ENCODE measurements at regions not wholly inside any gene's neighbourhood (a gene's known extent, or its start where the extent isn't known, plus 50 kb on each side); places are given as distances from the start of the nearest gene placed in this dataset.

DNA sequence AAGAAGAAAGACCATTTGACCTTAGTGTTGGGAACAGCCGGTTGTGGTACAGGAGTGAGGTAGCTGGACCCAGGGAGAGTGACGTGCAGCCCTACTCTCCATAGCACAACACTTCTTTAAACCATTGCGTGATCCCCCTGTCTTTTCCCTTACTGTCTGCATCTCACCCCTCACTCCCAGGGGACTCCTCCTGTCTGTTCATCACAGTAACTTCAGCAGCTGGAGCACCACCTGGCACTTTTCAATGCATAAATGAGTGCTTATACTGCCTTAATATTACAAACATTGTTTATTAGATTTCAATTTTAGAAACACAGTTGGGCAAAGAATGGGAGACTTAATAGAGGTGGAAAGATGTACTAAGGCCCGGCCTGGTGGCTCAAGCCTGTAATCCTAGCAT, 285.5 kb downstream of the UQCRFS1 start:
- no peak for DNase-seq

DNA sequence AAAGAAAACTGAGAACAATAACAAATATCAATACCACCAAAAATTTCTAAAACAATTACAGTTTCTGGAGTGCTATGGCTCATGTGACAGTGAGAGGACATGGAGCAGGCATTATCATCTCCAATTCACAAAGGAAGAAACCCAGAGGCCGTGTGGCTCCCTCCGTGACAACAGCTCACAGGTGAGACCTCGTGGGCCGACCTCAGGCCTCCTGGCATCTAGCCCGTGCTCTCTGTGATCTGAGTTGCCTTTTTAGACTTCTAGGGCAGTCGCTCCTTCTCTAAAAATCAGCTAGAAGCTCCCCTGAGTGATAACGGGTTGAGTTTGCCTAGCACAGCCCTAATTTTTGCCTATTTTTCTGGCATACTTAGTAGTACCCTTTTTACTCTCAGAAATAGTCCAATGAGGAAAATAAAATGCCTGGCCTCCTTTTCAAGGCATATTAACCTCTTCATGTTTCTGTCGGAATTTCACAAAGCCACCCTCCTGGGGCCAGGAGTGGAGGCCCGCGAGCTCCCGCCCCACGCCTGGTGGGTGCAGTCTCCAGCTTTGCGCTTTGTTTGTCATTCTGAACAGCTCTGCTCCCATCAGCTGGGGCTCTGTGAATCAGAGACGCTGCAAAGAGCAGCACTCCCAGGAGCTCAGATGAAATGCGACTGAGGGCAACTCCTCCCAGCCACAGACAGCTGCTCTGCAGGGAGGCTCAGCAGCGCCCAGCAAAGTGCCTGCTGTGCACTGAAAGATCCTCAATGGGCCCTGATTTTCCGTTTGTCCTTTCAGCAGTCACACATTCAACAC, 292.5 kb downstream of the UQCRFS1 start:
- no peak for DNase-seq

DNA sequence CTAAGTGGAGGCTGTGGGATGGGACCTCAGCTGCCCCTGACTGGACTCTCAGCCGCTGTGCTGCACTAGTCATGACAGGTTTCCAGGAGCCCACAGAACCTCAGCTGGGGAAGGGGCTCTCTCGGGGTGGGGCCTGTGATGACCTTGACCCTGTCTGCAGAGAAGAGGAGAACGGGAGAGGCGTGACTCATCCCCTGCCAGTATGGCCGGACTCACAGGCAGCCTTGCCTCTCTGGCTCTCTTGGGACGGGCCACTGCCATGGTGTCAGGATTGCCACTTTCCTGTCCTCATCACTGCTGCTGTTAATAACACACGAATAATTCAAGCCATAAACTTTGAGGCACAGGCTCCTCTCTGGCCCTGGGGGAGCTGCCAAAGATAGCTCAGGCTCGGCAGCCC, 295.3 kb downstream of the UQCRFS1 start:
- no peak for DNase-seq

DNA sequence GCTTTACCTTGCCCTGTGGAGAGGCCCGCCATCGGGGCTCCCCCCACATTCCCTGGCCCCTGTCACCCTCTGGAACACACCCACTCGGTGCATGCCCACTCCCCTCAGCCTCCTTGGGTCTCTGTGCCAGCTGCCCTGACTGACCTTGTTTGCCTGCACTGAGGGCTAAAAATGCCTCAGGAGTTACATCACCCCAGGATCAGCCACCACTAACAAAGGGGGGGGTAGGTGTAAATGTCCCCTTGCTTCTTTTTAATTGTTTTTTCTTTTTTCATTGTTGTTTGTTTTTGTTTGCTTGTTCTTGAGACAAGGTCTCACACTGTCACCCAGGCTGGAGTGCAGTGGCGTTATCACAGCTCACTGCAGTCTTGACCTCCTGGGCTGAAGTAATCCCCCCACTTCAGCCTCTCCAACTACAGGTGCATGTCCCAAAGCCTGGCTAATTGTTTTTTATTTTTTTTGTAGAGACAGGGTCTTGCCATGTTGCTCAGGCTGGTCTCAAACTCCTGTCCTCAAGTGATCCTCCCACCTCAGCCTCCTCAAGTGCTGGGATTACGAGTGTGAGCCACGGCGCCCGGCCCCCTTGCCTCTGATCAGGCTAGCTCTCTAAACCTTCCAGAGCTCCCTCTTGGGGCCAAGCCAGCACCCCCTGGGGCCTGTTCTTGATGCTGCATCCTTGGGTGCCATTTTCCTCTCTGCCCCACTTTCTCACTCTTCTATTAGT, 297.1 kb downstream of the UQCRFS1 start:
- no peak for DNase-seq

DNA sequence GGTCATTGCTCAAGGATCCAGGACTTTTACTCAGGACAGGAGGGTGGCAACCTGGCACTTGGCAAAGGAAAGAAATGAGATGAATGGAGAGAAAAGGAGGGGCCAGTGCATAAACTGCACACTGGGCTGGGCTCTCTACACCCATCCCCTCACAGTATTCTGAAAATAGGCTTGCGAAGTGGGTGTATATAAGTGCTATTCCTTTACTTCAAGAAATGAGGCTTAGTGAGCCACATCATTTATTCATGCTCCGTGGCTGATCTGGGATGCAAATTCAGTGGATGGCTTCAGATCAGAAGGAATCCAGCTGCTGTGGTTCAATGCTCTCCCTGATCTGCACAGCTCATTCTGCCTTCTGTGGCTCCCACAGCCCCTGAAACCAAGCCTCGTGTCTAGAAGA, 297.7 kb downstream of the UQCRFS1 start:
- no peak for DNase-seq

DNA sequence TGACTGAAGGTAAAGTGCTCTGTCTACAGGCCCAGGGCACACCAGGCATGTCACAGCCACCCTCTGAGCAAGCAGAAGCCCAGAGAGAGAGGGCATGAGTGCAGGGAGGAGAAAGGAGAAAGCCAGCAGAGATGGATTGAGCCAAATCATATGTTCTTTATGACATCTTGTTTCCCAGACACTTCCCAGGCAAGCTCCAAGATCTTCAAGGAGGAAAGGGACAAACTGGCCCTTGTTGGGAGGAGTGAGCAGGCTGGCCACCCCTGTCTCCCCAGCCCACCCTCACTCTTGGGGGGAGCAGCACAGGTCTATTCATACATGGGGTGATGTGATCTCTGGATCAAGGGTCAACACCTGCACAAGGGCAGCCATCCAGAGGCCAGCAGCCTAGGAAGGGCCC, 298.8 kb downstream of the UQCRFS1 start:
- no peak for DNase-seq

DNA sequence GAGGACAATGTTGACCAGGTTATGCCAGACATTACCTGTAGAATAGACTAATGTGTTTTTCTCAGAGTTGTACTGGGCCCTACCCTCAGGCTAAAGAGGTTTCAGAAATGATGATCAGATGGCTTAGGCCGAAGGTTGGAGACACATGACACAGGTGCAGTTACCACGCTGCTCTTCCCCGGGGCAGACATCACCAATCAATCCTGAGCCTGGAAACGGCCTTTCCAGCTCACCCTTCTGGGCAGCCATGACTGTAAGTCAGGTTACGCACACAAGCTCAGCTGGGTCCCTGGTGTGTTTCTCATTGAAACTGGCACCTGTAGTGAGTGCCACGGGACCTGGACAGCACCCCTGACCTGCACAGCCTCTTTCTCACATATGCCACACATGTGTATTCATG, 299.3 kb downstream of the UQCRFS1 start:
- no peak for DNase-seq

DNA sequence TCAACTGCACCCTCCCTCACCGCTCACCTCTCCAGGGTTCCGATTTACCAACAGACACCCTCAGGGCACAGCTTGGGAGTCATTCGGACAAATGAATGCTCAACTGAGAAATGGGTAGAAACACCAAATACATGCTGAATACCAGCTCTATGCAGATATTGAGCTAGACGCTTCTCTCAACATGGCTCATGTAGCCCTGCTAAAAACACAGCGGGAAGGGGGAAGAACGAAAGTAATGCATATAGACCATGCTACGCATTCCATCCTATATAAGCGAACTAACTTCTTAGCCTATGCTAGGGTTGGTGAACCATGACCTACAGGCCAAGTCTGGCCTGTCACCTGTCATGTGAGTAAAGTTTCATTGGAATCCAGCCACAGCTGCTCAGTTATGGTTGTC, 304.0 kb downstream of the UQCRFS1 start:
- DNase-seq = no peak

DNA sequence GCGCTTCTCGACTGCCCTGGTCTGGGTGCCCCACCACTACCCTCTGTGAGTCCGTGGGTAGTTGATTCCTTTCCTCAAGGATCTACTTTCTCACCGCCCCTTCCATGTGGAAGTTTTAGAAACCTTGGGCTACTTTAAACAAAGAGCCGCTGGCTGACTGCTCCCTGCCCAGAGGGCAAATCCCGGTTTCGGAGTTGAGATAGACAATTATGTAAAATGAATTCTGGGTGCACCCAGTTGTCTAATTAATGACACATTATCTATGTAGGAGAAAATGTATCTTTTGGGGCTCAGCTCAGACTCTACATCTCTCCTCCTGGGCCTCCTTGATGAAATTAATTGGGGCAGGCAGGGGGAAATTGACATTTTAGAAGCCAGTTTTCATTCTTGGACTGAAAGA, 305.4 kb downstream of the UQCRFS1 start:
- no peak for DNase-seq

DNA sequence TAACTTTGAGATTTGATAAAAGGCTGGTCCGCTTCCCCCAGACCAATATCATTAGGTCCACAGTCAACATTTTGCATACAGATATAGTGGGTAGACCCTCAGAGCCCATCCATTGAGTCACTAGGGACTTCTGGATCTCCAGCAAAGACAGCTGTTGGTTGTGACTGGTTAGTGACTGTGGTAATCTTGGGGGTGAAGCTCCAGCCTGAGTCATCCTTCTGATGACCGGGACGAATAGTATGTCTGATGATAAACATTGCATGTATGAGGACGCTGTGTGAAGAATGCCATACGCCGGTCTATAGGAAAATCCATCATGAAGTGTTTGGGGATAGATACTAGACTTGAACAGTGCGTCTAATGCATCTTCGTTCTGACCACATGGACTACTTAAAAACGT, 307.0 kb downstream of the UQCRFS1 start:
- DNase-seq = no peak

DNA sequence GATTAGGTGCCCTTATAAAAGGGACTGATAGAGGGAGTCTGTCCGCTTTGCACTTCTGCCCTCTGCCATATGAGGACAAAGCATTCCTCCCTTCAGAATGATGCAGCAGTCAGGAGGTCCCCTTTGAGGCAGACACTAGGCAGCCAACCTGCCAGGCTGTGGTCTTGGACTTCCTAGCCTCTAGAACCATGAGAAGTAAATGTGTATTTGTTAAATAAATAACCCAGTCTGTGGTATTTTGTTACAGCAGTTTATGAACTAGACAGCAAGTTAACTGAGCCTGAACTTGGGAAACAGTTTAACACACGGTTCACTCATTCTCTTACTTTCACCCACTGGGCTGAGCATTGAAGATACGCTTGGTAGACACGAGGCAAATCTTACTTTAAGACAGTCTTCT, 313.2 kb downstream of the UQCRFS1 start:
- DNase-seq = no peak

DNA sequence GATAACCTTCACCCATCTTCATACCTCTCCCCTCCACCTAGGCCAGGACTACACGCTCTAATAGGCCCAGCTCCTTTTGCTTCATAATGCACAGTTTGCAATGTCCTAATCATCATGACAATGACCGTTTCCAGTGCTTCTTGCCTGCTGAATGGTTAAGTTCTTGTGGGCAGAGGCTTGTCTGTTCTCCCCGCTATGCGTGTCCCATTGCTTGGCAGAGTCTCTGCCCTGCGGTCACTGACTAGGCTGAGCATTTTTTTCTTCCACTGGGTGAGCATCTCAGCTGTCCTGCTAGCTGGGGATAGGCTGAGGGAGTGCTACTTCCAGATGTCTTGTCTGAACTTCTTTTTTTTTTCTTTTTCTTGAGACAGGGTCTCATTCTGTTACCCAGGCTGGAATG, 314.7 kb downstream of the UQCRFS1 start:
- no peak for DNase-seq

DNA sequence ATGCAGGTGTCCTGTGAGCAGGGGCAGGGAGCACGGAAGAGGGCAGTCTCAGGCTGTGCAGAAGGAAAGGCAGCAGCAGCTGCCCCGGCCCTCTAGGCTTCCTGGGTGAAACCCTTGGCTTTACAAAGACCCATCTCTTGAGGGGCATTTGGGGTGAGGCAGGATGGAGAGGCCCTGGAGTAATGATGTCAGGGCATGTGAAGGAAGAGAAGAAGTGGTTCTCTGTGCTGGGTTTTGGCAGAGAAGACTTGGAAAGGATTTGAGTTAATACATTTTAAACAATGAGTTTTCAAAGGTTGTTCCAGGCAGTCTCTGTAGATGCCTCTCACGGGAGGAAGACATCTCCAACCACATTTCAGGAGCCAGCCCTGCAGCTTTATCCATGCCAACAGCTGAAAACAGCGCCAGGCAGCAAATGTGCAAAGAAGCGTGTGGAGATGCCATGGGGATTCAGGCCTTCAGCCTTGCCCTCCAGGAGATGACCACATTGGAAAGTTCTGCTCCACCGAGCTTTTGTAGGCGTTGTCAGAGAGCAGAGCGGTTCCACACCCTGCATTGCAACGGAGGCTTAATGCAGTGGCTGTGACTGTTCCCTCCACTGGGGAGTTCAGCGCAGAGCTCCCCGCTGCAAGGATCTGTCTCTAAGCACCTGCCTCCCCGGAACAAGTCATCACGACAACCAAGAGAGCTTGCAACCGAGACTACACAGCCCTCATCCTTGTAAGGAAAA, 322.8 kb downstream of the UQCRFS1 start:
- no peak for DNase-seq

DNA sequence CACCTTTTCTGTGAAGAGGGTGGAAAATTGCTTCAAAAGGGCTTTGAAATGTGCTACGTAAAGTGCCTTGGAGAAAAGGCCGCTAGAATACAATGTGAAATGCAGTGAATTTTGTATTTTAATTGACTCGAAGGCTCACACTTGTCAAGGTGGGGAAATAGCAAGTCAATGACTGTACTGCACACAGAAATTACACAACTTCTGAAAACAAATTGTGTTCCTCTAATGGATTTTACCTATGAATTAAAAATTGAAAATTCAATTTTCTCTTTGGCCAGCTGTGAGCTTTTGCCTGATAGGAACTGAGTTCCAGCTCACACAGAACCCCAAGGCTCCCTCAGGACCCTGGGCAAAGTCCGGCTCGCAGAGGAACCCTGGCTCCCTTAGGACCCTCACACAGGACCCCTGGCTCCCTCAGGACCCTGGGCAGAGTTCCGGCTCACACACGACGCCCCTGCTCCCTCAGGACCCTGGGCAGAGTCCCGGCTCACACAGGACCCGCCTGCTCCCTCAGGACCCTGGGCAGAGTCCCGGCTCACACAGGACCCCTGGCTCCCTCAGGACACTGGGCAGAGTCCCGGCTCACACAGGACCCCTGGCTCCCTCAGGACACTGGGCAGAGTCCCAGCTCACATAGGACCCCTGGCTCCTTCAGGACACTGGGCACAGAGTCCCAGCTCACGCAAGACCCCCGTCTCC, 324.9 kb downstream of the UQCRFS1 start:
- DNase-seq = no peak

DNA sequence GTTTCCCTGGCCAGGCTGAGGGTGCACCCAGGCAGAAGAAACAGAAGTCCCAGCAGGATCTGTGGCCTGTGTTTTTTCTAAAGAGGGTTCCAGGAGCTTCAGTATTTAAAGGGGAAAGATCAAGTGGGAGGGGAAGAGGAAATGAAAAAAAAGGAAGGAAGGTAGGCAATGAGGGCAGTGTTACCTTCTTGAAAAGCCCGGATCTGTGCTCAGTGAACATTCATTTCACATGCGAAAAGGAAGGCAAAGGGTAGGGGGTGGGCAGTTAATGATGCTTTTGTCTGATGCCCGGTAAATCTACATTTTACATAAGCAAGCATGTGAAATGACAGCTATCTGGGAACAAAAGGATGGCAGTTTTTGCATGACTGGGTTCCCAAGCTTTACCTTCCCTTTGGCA, 326.2 kb downstream of the UQCRFS1 start:
- no peak for DNase-seq

DNA sequence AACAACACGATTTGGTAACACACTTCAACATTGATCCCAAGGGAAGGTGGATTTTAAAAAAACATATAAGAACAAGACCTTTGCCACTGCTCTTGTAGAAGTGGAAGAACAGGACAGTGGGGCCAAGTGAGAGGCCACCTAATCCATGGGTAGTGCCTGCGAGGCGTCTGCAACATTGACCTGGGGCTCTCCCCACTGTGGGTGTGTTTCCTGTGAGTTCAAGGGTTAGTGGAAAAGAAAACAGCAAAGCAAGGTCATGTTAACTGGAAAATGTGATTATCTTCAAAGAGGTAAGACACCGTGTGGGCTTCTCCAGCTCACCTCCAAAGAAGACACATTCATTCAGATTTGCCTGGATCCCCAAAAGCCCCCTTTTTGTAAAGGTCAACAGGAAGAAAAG, 327.0 kb downstream of the UQCRFS1 start:
- DNase-seq = no peak

DNA sequence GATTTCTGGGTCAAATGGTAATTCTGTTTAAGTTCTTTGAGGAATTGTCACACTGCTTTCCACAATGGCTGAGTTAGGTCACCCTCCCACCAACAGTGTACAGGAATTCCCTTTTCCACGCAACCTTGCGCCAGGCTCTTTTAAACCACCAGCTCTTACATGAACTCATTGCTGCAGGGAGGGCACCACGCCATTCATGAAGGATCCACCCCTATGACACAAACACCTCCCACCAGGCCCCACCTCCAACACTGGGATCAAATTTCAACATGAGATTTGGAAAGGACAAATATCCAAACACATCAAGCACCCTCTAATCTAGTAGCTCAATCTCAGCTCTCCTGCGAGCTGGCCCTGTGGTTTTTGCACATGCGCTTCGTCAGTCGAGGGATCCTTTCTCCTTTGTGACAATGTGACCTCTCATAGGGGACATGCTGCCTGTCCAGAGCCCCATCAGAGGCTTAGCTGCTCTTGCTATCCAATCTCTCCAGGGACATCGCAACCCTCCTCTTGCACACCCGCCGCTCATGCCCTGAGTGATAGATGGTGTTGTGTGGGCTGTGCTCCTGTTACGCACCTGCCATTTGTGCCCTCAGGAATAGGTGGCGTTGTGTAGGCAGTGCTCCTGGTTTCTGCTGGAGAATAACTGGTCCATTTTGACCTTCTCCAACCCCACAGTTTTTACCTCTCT, 328.0 kb downstream of the UQCRFS1 start:
- DNase-seq = no peak

DNA sequence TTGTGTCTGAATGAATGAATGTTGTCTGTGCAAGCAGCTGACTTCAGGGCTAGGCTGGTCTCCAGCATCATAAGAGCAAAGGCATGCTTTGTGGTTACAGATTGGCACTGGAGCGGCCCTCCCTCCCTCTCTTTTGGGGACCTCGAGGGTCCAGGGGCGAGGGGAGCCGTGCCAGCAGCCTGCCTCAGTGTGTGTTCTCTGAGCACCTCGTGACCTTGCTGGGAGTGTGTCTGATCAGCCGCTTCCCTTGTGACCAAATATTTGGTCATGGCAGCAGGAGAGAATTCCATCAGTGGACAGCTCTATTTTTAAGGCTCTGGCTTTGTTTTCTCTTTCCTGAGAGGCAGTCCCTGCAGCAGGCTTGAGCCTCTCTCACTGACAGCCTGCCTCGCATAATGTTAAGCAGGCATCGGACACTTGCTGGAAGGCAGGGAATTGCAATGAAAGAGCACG, 329.7 kb downstream of the UQCRFS1 start:
- DNase-seq = no peak

DNA sequence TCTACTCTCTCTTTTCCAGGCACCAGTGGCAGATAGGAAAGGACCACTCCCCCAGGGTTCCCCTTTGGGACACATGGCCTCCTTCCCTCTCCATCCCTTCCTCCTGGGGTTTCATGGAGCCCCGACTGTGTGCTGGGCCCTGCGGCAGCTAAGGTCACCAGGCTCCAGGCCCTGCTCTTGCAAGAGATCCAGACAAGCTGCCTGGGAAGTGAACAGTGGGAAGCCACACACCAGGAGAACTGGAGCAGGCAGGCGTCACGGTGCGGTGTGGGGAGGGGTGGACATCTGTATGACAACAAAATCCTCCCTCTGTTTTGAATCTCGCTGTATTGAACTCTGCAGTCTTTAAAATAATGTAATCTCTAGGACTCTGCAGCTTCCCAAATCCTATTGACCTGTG, 330.1 kb downstream of the UQCRFS1 start:
- DNase-seq = no peak

DNA sequence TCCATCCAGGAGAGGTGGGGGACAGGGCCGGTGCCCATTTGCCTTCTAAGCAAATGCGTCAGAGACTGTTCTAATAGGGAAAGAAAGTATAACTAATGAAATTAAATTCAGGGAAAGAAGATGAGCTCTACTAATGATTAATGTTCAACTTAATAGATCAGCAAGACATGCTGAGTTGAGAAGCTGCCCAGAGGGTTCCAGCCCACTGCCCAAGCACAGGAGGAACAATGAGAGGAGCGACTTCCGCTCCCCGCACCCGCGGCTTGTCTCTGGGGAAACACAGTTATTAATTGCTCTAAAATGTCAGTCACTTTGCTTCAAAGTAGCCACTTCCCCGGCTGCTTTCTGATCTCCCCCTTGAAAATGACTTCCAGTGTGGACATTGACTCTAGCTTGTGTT, 331.3 kb downstream of the UQCRFS1 start:
- DNase-seq = peak; percentile 3

DNA sequence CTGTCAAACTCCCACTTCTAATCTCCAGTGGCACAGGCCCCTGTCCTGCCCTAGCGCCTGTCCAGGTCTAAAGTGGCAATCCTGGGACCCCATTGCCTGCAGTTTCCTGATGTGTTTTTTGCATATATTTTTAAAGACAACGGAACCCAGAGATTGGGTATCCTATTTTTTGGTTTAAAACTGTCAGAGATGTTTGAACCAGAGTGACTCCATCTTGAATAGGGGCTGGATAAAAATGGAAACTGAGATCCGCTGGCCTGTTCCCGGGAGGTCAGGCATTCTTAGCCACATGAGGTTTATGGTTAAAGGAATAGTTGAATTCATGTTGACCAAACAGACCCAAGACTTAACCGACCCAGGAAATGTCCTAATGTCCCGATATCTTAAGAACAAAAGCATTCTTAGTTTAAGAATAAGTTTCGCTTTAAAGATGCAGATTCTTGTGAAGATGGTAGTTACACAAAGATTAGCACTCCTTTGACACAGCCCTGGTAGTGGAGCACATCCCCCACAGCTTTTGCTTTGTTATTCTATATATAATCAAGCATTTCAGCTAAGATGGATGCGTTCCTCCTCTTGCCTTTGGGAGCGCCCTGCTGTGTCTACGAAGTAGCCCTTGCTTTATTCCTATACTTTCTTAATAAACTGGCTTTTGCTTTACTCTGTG, 332.1 kb downstream of the UQCRFS1 start:
- DNase-seq = no peak
